HCT116 (cell line): ENCODE measurements at regions not wholly inside any gene's neighbourhood (a gene's known extent, or its start where the extent isn't known, plus 50 kb on each side); places are given as distances from the start of the nearest gene placed in this dataset.

Experiments
- ATAC-seq: fragments of 200-7000 bp; cut with Tn5 transposase; 2 replicates; pipeline ENCODE4 v1.9.1; 2020; ENCODE audit warnings: mild to moderate bottlenecking, moderate library complexity
- BruUV-seq: library from RNA; stranded (reverse); fragments of 400-500 nt; replicated peaks from 2 replicates; lab custom pipeline; 2021; lab: Mats Ljungman, UMichigan
- CTCF ChIA-PET: fragments of 300-600 bp; sonication (Branson Sonifier 250); formaldehyde crosslinking; loops from one replicate; lab custom pipeline; 2021; ENCODE audit warnings: antibody characterized with exemption; lab: Charles Lee
- POLR2A ChIA-PET: fragments of 300-600, 350-600 bp; sonication (Branson Sonifier 250); formaldehyde crosslinking; loops from one replicate; lab custom pipeline; 2021; ENCODE audit warnings: antibody characterized with exemption; lab: Charles Lee
- RAD21 ChIA-PET, 2 experiments: fragments of 300-600 bp; sonication (Branson Sonifier 250); formaldehyde crosslinking; loops; one replicate each; lab custom pipeline; 2023; ENCODE audit warnings: low total read pairs in 2 of 2; ENCODE audit not compliant: uncharacterized antibody in 2 of 2, unreplicated experiment in 2 of 2, low non-redundant PET in 1 of 2; lab: Charles Lee
- DNase-seq: peaks from one replicate; pipeline ENCODE4 v3.0.0-alpha.2; 2010; ENCODE audit warnings: low read depth, low spot score
- H2AFZ ChIP-seq: fragments of 200-600 bp; shearing (Covaris generic), sonication (generic); 2 replicates; pipeline ENCODE4 v1.6.1; 2017; ENCODE audit warnings: low read depth, mixed run types, mixed read lengths, antibody characterized with exemption, low read length; ENCODE audit not compliant: poor library complexity, severe bottlenecking
- H3K27ac ChIP-seq: 2 replicates; pipeline ENCODE4 v1.5.1; 2012; ENCODE audit warnings: low read depth, low read length
- H3K27me3 ChIP-seq: fragments of 200-600 bp; sonication (generic); 2 replicates; pipeline ENCODE4 v1.6.1; 2016; ENCODE audit warnings: mixed run types, low read length, mixed read lengths; ENCODE audit not compliant: insufficient read depth
- H3K36me3 ChIP-seq, 2 experiments: fragments of 200-500 bp in 1 of 2; fragments of 200-600 bp in 1 of 2; sonication (Bioruptor generic) in 1 of 2; sonication (generic) in 1 of 2; 2 replicates each; pipeline versions ENCODE4 v1.5.1 to v1.6.1; 2014 to 2016; ENCODE audit warnings: low read length in 2 of 2, inconsistent platforms in 1 of 2, mixed read lengths in 1 of 2, mixed run types in 1 of 2; ENCODE audit not compliant: insufficient read depth in 2 of 2, control insufficient read depth in 1 of 2
- H3K4me1 ChIP-seq, 2 experiments: fragments of 200-600 bp in 1 of 2; sonication (generic) in 1 of 2; 2 replicates each; pipeline versions ENCODE4 v1.5.1 to v1.6.1; 2012 to 2017; ENCODE audit warnings: low read length in 2 of 2, inconsistent platforms in 1 of 2, mild to moderate bottlenecking in 1 of 2, mixed read lengths in 1 of 2, mixed run types in 1 of 2, moderate library complexity in 1 of 2; ENCODE audit not compliant: insufficient read depth in 2 of 2, control insufficient read depth in 1 of 2
- H3K4me2 ChIP-seq: fragments of 200-600 bp; sonication (generic); 2 replicates; pipeline ENCODE4 v1.6.1; 2017; ENCODE audit warnings: mixed run types, low read length, mixed read lengths
- H3K4me3 ChIP-seq, 2 experiments: fragments of 200-600 bp in 1 of 2; sonication (generic) in 1 of 2; replicated peaks in 1 of 2; 2 replicates each; pipeline ENCODE4 v1.5.1; 2011 to 2016; ENCODE audit warnings: low read length in 2 of 2, control low read depth in 1 of 2, low read depth in 1 of 2, mild to moderate bottlenecking in 1 of 2, mixed read lengths in 1 of 2, mixed run types in 1 of 2
- H3K79me2 ChIP-seq: fragments of 200-600 bp; sonication (generic); 2 replicates; pipeline ENCODE4 v1.6.1; 2017; ENCODE audit warnings: mild to moderate bottlenecking, mixed run types, low read length, moderate library complexity, mixed read lengths; ENCODE audit not compliant: insufficient read depth
- H3K9ac ChIP-seq: fragments of 200-600 bp; sonication (generic); 2 replicates; pipeline ENCODE4 v1.6.1; 2016; ENCODE audit warnings: low read length, mixed read lengths
- H3K9me2 ChIP-seq: fragments of 200-600 bp; sonication (generic), shearing (Covaris generic); 2 replicates; pipeline ENCODE4 v1.6.1; 2017; ENCODE audit warnings: mixed run types, mild to moderate bottlenecking, moderate library complexity; ENCODE audit not compliant: insufficient read depth
- H3K9me3 ChIP-seq, 2 experiments: fragments of 200-500 bp in 1 of 2; fragments of 200-600 bp in 1 of 2; sonication (Bioruptor generic) in 1 of 2; sonication (generic) in 1 of 2; 2 replicates each; pipeline ENCODE4 v1.6.1; 2014 to 2017; ENCODE audit warnings: low read length in 2 of 2, mixed read lengths in 2 of 2, inconsistent platforms in 1 of 2, low read depth in 1 of 2, mild to moderate bottlenecking in 1 of 2, mixed run types in 1 of 2, moderate library complexity in 1 of 2; ENCODE audit not compliant: control insufficient read depth in 1 of 2, insufficient read depth in 1 of 2
- H4K20me1 ChIP-seq: fragments of 200-600 bp; sonication (generic), shearing (Covaris generic); 2 replicates; pipeline ENCODE4 v1.6.1; 2017; ENCODE audit warnings: mixed run types, mild to moderate bottlenecking, moderate library complexity; ENCODE audit not compliant: insufficient read depth
- CBX3 ChIP-seq: IDR thresholded peaks from 2 replicates; pipeline ENCODE4 v1.6.1; 2012; ENCODE audit warnings: low read depth
- CEBPB ChIP-seq: IDR thresholded peaks from 2 replicates; pipeline ENCODE4 v1.6.1; 2012; ENCODE audit warnings: low read depth
- CTCF ChIP-seq, 3 experiments: fragments of 200-600 bp in 1 of 3; sonication (generic) in 1 of 3; IDR thresholded peaks in 2 of 3; conservative IDR thresholded peaks in 1 of 3; 2 replicates each; pipeline ENCODE4 v1.5.1; 2012 to 2017; ENCODE audit warnings: low read depth in 2 of 3, low read length in 2 of 3, antibody characterized with exemption in 1 of 3, borderline replicate concordance in 1 of 3, control low read depth in 1 of 3, mild to moderate bottlenecking in 1 of 3, mixed read lengths in 1 of 3, mixed run types in 1 of 3, moderate library complexity in 1 of 3; ENCODE audit not compliant: insufficient read depth in 1 of 3
- EGR1 ChIP-seq: IDR thresholded peaks from 2 replicates; pipeline ENCODE4 v1.6.1; 2012; ENCODE audit warnings: low read depth
- EZH2 ChIP-seq: fragments of 200-600 bp; sonication (generic); IDR thresholded peaks from 2 replicates; pipeline ENCODE4 v1.6.1; 2017; ENCODE audit warnings: antibody characterized with exemption, mixed run types
- FOSL1 ChIP-seq: IDR thresholded peaks from 2 replicates; pipeline ENCODE4 v1.6.1; 2012; ENCODE audit warnings: low read depth
- POLR2A ChIP-seq: IDR thresholded peaks from 2 replicates; pipeline ENCODE4 v1.7.0; 2011; ENCODE audit warnings: borderline replicate concordance; ENCODE audit not compliant: insufficient read depth, insufficient read length; ENCODE audit errors: extremely low read depth
- POLR2AphosphoS5 ChIP-seq: IDR thresholded peaks from 2 replicates; pipeline ENCODE4 v1.6.1; 2011; ENCODE audit warnings: mild to moderate bottlenecking, low read depth, low read length, moderate library complexity
- RAD21 ChIP-seq: IDR thresholded peaks from 2 replicates; pipeline ENCODE4 v1.6.1; 2012; ENCODE audit warnings: low read depth, mild to moderate bottlenecking
- SP1 ChIP-seq: IDR thresholded peaks from 2 replicates; pipeline ENCODE4 v1.6.1; 2012; ENCODE audit warnings: low read depth
- SRF ChIP-seq: IDR thresholded peaks from 2 replicates; pipeline ENCODE4 v1.6.1; 2012; ENCODE audit warnings: low read depth
- TCF7L2 ChIP-seq: IDR thresholded peaks from 2 replicates; pipeline ENCODE4 v1.7.0; 2011; ENCODE audit warnings: borderline replicate concordance, inconsistent platforms; ENCODE audit not compliant: insufficient read depth, insufficient read length; ENCODE audit errors: extremely low read depth
- YY1 ChIP-seq: IDR thresholded peaks from 2 replicates; pipeline ENCODE4 v1.6.1; 2011; ENCODE audit warnings: low read length, low read depth, moderate library complexity, mild to moderate bottlenecking; ENCODE audit not compliant: insufficient replicate concordance; ENCODE audit errors: extremely low read depth
- ZNF274 ChIP-seq: fragments of 200-500 bp; sonication (Bioruptor generic); IDR thresholded peaks from 2 replicates; pipeline ENCODE4 v1.6.1; 2014; ENCODE audit warnings: mild to moderate bottlenecking, low read depth, low read length, inconsistent platforms
- intact Hi-C: fragments of 100-400 bp; cut with micrococcal nuclease; formaldehyde crosslinking; loops from 2 replicates; pipeline ENCODE4 v1.10.0; 2022
- TF ChIP-seq, protein P1 (sequence below): IDR thresholded peaks from 2 replicates; pipeline ENCODE4 v1.6.1; 2012
- TF ChIP-seq, protein P2 (sequence below): IDR thresholded peaks from 2 replicates; pipeline ENCODE4 v1.6.1; 2012

DNA sequence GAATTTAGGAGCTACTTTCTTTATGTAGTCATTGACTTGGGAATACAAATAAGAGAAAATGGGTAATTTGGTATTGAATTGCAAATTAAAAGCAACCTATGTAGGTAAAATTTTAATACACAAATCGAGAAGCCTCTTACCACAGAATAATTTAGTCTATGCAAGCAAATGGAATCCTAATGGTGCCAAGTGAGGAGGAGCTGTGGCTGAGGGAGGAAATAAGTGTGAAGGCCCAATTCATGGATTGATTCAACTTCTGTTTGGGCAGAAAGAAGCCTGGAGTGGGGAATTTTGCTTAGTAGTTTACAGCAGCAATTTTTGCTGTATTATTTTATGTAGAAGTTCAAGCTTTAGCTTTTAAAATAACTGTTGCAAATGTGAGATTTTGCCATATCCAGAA, 291.9 kb downstream of the OXSM start (continued):
- TF ChIP-seq EGR1 (no peak), POLR2A (no peak), FOSL1 (no peak), CEBPB (no peak), EZH2 (no peak), SP1 (no peak)

GRCh38 chr3:26082911-26083310, 293.0 kb downstream of the OXSM start:
- intact Hi-C loops, result no loop called here
- no peak overlapping the region for H2AFZ ChIP-seq
- no peaks in the 10 kb centered on the region for H4K20me1 ChIP-seq
- BruUV-seq, result no TSS peak
- H3K9me3 ChIP-seq, result peaks cover 0 to 3% of the 10 kb centered on the region in 2 experiments; a peak in 2 of 4 replicates
- ChIA-PET RAD21 (no interaction called here), CTCF (no interaction called here), POLR2A (no interaction called here)
- no peaks in the 10 kb centered on the region for H3K36me3 ChIP-seq
- no peaks in the 10 kb centered on the region for H3K9me2 ChIP-seq
- no peak for ATAC-seq
- no peaks in the 10 kb centered on the region for H3K4me1 ChIP-seq
- no peak overlapping the region for H3K4me2 ChIP-seq
- TF ChIP-seq CTCF (IDR thresholded peaks at IDR 0.05 in 2 of 3, conservative IDR thresholded peaks at IDR 0.05 in 1 of 3; ENCODE audit: borderline replicate concordance in 1 of 3, insufficient read depth in 1 of 3, low read depth in 2 of 3, low read length in 2 of 3) (no peak), POLR2AphosphoS5 (no peak), SP1 (no peak), SRF (no peak), FOSL1 (no peak), YY1 (no peak), TCF7L2 (no peak), POLR2A (no peak), ZNF274 (no peak), CBX3 (no peak), CEBPB (no peak), RAD21 (no peak), EZH2 (no peak)
- TF ChIP-seq, protein P1, sequence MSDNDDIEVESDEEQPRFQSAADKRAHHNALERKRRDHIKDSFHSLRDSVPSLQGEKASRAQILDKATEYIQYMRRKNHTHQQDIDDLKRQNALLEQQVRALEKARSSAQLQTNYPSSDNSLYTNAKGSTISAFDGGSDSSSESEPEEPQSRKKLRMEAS, result no peak
- TF ChIP-seq, protein P2, sequence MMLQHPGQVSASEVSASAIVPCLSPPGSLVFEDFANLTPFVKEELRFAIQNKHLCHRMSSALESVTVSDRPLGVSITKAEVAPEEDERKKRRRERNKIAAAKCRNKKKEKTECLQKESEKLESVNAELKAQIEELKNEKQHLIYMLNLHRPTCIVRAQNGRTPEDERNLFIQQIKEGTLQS, result no peak
- no peaks in the 10 kb centered on the region for H3K79me2 ChIP-seq
- H3K9ac ChIP-seq, result no peak overlapping the region
- H3K27ac ChIP-seq, result no peak overlapping the region
- H3K27me3 ChIP-seq, result no peaks in the 10 kb centered on the region
- no peak for DNase-seq
- H3K4me3 ChIP-seq, result no peak overlapping the region
